Activated T-helper 2 cell treated with anti-CD3 and anti-CD28 coated beads, Interferon-gamma antibody, Interleukin-2, Interleukin-4, amounts not matched to agents 10 μg/mL and 5 μg/mL and 100 μg/mL, durations not matched to agents 14 hours and 24 hours and 36 hours (primary cell): ENCODE measurements at regions not wholly inside any gene's neighbourhood (a gene's known extent, or its start where the extent isn't known, plus 50 kb on each side); places are given as distances from the start of the nearest gene placed in this dataset.

Source experiments
- DNase-seq: peaks from one replicate; pipeline ENCODE4 v3.0.0; 2021; ENCODE audit warnings: low spot score
- H3K27ac Mint-ChIP-seq: one replicate; pipeline ENCODE4 v1.8.0; 2021; ENCODE audit warnings: mixed read lengths
- H3K27me3 Mint-ChIP-seq: one replicate; pipeline ENCODE4 v1.8.0; 2021; ENCODE audit warnings: low read depth, mixed read lengths
- H3K36me3 Mint-ChIP-seq: one replicate; pipeline ENCODE4 v1.8.0; 2021; ENCODE audit warnings: low read depth, mixed read lengths
- H3K4me1 Mint-ChIP-seq: one replicate; pipeline ENCODE4 v1.8.0; 2021; ENCODE audit warnings: low read depth, mixed read lengths
- H3K4me3 Mint-ChIP-seq: one replicate; pipeline ENCODE4 v1.8.0; 2021; ENCODE audit warnings: low read depth, mild to moderate bottlenecking, moderate library complexity, mixed read lengths
- H3K9me3 Mint-ChIP-seq: one replicate; pipeline ENCODE4 v1.8.0; 2021; ENCODE audit warnings: mixed read lengths
- intact Hi-C: fragments of 100-400 bp; cut with micrococcal nuclease; formaldehyde crosslinking; loops from one replicate; pipeline ENCODE4 v1.15.1; 2023

GRCh38 chr13:77415253-77416071, 88.6 kb upstream of the MYCBP2 start:
- H3K4me3 Mint-ChIP-seq, result no peak overlapping the region
- no peaks in the 10 kb centered on the region for H3K36me3 Mint-ChIP-seq
- H3K4me1 Mint-ChIP-seq, result no peaks in the 10 kb centered on the region
- H3K27me3 Mint-ChIP-seq, result peaks cover 10% of the 10 kb centered on the region
- H3K27ac Mint-ChIP-seq, result no peak overlapping the region
- no peaks in the 10 kb centered on the region for H3K9me3 Mint-ChIP-seq
- intact Hi-C loops, result no loop called here
- no peak for DNase-seq

- Mint-ChIP-seq H3K36me3 (no peaks in the 10 kb centered on the region), H3K27me3 (peaks cover 5% of the 10 kb centered on the region), H3K9me3 (no peaks in the 10 kb centered on the region), H3K4me3 (no peak overlapping the region), H3K27ac (no peak overlapping the region), H3K4me1 (peaks cover 1% of the 10 kb centered on the region)
- intact Hi-C loops, result no loop called here
- DNase-seq, result no peak
Measured at GRCh38 chr13:77412860-77413259, 86.0 kb upstream of the MYCBP2 start.

- DNase-seq, result no peak
- intact Hi-C loops, result no loop called here
- Mint-ChIP-seq H3K36me3 (no peaks in the 10 kb centered on the region), H3K27ac (no peak overlapping the region), H3K4me3 (no peak overlapping the region), H3K4me1 (peaks cover 1% of the 10 kb centered on the region), H3K9me3 (no peaks in the 10 kb centered on the region), H3K27me3 (peaks cover 3% of the 10 kb centered on the region)
Measured at GRCh38 chr13:77412116-77412635, 85.3 kb upstream of the MYCBP2 start.

- Mint-ChIP-seq H3K27me3 (peaks cover 4% of the 10 kb centered on the region), H3K4me3 (no peak overlapping the region), H3K4me1 (peaks cover 1% of the 10 kb centered on the region), H3K9me3 (no peaks in the 10 kb centered on the region), H3K27ac (no peak overlapping the region), H3K36me3 (no peaks in the 10 kb centered on the region)
- no peak for DNase-seq
- intact Hi-C loops, result no loop called here
Measured at GRCh38 chr13:77409412-77409811, 82.5 kb upstream of the MYCBP2 start.

GRCh38 chr13:77406644-77407440, 79.9 kb upstream of the MYCBP2 start:
- intact Hi-C loops, result no loop called here
- Mint-ChIP-seq H3K9me3 (no peaks in the 10 kb centered on the region), H3K4me3 (no peak overlapping the region), H3K27me3 (peaks cover 2% of the 10 kb centered on the region), H3K4me1 (peaks cover 1% of the 10 kb centered on the region), H3K27ac (no peak overlapping the region), H3K36me3 (no peaks in the 10 kb centered on the region)
- no peak for DNase-seq

- no peaks in the 10 kb centered on the region for H3K36me3 Mint-ChIP-seq
- H3K27ac Mint-ChIP-seq, result no peak overlapping the region
- H3K27me3 Mint-ChIP-seq, result peaks cover 28% of the 10 kb centered on the region
- H3K9me3 Mint-ChIP-seq, result no peaks in the 10 kb centered on the region
- H3K4me3 Mint-ChIP-seq, result no peak overlapping the region
- H3K4me1 Mint-ChIP-seq, result no peaks in the 10 kb centered on the region
- no peak for DNase-seq
- intact Hi-C loops, result no loop called here
Measured at GRCh38 chr13:77398825-77399620, 72.1 kb upstream of the MYCBP2 start.

GRCh38 chr13:77397636-77398035, 70.7 kb upstream of the MYCBP2 start:
- peaks cover 32% of the 10 kb centered on the region for H3K27me3 Mint-ChIP-seq
- intact Hi-C loops, result no loop called here
- peaks cover 9% of the 10 kb centered on the region for H3K4me1 Mint-ChIP-seq
- DNase-seq, result no peak
- H3K36me3 Mint-ChIP-seq, result no peaks in the 10 kb centered on the region
- H3K9me3 Mint-ChIP-seq, result no peaks in the 10 kb centered on the region
- H3K4me3 Mint-ChIP-seq, result no peak overlapping the region
- no peak overlapping the region for H3K27ac Mint-ChIP-seq

- Mint-ChIP-seq H3K4me3 (no peak overlapping the region), H3K4me1 (peaks cover 38% of the 10 kb centered on the region), H3K27ac (no peak overlapping the region), H3K36me3 (no peaks in the 10 kb centered on the region), H3K27me3 (peaks cover 15% of the 10 kb centered on the region), H3K9me3 (no peaks in the 10 kb centered on the region)
- DNase-seq, result no peak
- intact Hi-C loops, result no loop called here
Measured at GRCh38 chr13:77391475-77391874, 64.6 kb upstream of the MYCBP2 start.

- Mint-ChIP-seq H3K36me3 (no peaks in the 10 kb centered on the region), H3K4me1 (peaks cover 41% of the 10 kb centered on the region), H3K4me3 (no peak overlapping the region), H3K9me3 (no peaks in the 10 kb centered on the region), H3K27me3 (peaks cover 21% of the 10 kb centered on the region), H3K27ac (no peak overlapping the region)
- DNase-seq, result no peak
- intact Hi-C loops, result no loop called here
Measured at GRCh38 chr13:77390391-77390790, 63.5 kb upstream of the MYCBP2 start.

GRCh38 chr13:77389625-77390000, 62.7 kb upstream of the MYCBP2 start:
- intact Hi-C loops, result loop anchor here (1.0 kb wide), 4 partner anchors 40 to 89 kb away; no protein-coding TSS in a partner anchor
- no peaks in the 10 kb centered on the region for H3K9me3 Mint-ChIP-seq
- H3K27me3 Mint-ChIP-seq, result peaks cover 29% of the 10 kb centered on the region
- no peak for DNase-seq
- H3K27ac Mint-ChIP-seq, result peak overlapping the region; percentile 34
- H3K4me3 Mint-ChIP-seq, result no peak overlapping the region
- peaks cover 41% of the 10 kb centered on the region for H3K4me1 Mint-ChIP-seq
- H3K36me3 Mint-ChIP-seq, result no peaks in the 10 kb centered on the region

GRCh38 chr13:77388944-77389624, 62.2 kb upstream of the MYCBP2 start:
- no peaks in the 10 kb centered on the region for H3K9me3 Mint-ChIP-seq
- H3K27ac Mint-ChIP-seq, result peak overlapping the region; percentile 34
- DNase-seq, result no peak
- peaks cover 41% of the 10 kb centered on the region for H3K4me1 Mint-ChIP-seq
- H3K36me3 Mint-ChIP-seq, result no peaks in the 10 kb centered on the region
- intact Hi-C loops, result loop anchor here (1.0 kb wide), 4 partner anchors 40 to 89 kb away; no protein-coding TSS in a partner anchor
- peaks cover 34% of the 10 kb centered on the region for H3K27me3 Mint-ChIP-seq
- no peak overlapping the region for H3K4me3 Mint-ChIP-seq

- no peak for DNase-seq
- H3K27ac Mint-ChIP-seq, result no peak overlapping the region
- no peaks in the 10 kb centered on the region for H3K36me3 Mint-ChIP-seq
- peaks cover 31% of the 10 kb centered on the region for H3K4me1 Mint-ChIP-seq
- no peaks in the 10 kb centered on the region for H3K9me3 Mint-ChIP-seq
- intact Hi-C loops, result no loop called here
- no peak overlapping the region for H3K4me3 Mint-ChIP-seq
- peaks cover 39% of the 10 kb centered on the region for H3K27me3 Mint-ChIP-seq
Measured at GRCh38 chr13:77387607-77388200, 60.8 kb upstream of the MYCBP2 start.
